ENCODE measurements at regions not wholly inside any gene's neighbourhood (a gene's known extent, or its start where the extent isn't known, plus 50 kb on each side); places are given as distances from the start of the nearest gene placed in this dataset.

DNA sequence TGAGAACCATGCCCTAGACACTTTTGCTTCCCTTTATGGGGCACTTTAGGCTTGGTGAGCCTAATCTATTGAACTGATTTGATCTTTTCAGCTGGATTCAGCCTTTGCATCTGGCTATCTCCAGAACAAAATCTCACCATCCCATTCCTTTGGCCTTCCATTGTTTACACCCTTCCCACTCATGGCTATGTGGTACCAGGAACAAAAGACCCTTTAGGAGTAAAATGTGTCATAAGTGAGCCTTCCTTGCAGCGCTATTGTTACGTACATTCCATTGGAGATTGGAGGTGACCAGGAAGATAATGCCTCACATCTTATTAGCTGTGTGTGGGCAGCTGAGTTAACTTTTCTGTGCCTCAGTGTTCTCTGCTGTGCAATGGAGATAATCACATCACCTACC is 188.4 kb downstream of the SATB1 start:
- H4K91ac ChIP-seq (ENCODE audit: insufficient read length, low read depth, low read length): no peak overlapping the region
- no peaks in the 10 kb centered on the region for H3K79me2 ChIP-seq (ENCODE audit: insufficient read depth, low read length)
- H3K4me2 ChIP-seq (ENCODE audit: insufficient read depth, insufficient read length, low read length): no peak overlapping the region
- H3K9ac ChIP-seq (ENCODE audit: extremely low read depth, insufficient read length, low read length): no peak overlapping the region
- H4K5ac ChIP-seq (ENCODE audit: insufficient read length, low read depth, low read length): no peak overlapping the region
- H3K27ac ChIP-seq (ENCODE audit: insufficient read length, low read depth, low read length): no peak overlapping the region
- H2BK120ac ChIP-seq (ENCODE audit: low read depth, low read length, poor library complexity, severe bottlenecking): no peak overlapping the region
- H3K23me2 ChIP-seq (ENCODE audit: insufficient read length, low read depth, low read length, poor library complexity, severe bottlenecking): no peaks in the 10 kb centered on the region
- no peaks in the 10 kb centered on the region for H3K27me3 Mint-ChIP-seq (ENCODE audit: low read depth)
- H3K4ac ChIP-seq (ENCODE audit: low read depth, low read length): no peak overlapping the region
- no peaks in the 10 kb centered on the region for H3K36me3 Mint-ChIP-seq (ENCODE audit: insufficient read depth in 1 of 3, low read depth in 3 of 3)
- no peak overlapping the region for H4K8ac ChIP-seq (replicated peaks; ENCODE audit: insufficient read length, low read depth, low read length)
- no peaks in the 10 kb centered on the region; a peak in 1 of 5 replicates for H3K9me3 Mint-ChIP-seq
- H3K27me3 ChIP-seq (ENCODE audit: insufficient read depth, low read length): no peaks in the 10 kb centered on the region
- H3K79me1 ChIP-seq (ENCODE audit: insufficient read depth, low read depth, low read length, poor library complexity, severe bottlenecking): no peaks in the 10 kb centered on the region
- no peak overlapping the region for H3K14ac ChIP-seq (ENCODE audit: insufficient read depth, low read length)
- H2BK5ac ChIP-seq (ENCODE audit: insufficient read length, low read length): no peak overlapping the region
- no peak for DNase-seq
- H2BK12ac ChIP-seq (ENCODE audit: insufficient read length, low read depth, low read length): no peak overlapping the region
- no peak overlapping the region for H3K4me3 Mint-ChIP-seq
- no peak overlapping the region for H3K56ac ChIP-seq (ENCODE audit: insufficient read length, low read depth, low read length)
- no peak overlapping the region for H2BK20ac ChIP-seq (ENCODE audit: low read depth, low read length, poor library complexity, severe bottlenecking)
- peaks cover 57 to 68% of the 10 kb centered on the region in 2 experiments for H3K4me1 Mint-ChIP-seq
- H3K4me1 ChIP-seq (ENCODE audit: insufficient read depth, low read length): peaks cover 11% of the 10 kb centered on the region
- H3K9me3 ChIP-seq (ENCODE audit: control insufficient read depth, low read depth, low read length): no peaks in the 10 kb centered on the region
- H4K20me1 ChIP-seq (ENCODE audit: control insufficient read depth, insufficient read depth, insufficient read length): no peaks in the 10 kb centered on the region
- no peak overlapping the region for H2AFZ ChIP-seq (ENCODE audit: low read length)
- no CpG with 5 or more reads among the region's 2 CpGs for WGBS (ENCODE audit: extremely low coverage, insufficient read length, low lambda C conversion rate)
- TF ChIP-seq, protein P1, sequence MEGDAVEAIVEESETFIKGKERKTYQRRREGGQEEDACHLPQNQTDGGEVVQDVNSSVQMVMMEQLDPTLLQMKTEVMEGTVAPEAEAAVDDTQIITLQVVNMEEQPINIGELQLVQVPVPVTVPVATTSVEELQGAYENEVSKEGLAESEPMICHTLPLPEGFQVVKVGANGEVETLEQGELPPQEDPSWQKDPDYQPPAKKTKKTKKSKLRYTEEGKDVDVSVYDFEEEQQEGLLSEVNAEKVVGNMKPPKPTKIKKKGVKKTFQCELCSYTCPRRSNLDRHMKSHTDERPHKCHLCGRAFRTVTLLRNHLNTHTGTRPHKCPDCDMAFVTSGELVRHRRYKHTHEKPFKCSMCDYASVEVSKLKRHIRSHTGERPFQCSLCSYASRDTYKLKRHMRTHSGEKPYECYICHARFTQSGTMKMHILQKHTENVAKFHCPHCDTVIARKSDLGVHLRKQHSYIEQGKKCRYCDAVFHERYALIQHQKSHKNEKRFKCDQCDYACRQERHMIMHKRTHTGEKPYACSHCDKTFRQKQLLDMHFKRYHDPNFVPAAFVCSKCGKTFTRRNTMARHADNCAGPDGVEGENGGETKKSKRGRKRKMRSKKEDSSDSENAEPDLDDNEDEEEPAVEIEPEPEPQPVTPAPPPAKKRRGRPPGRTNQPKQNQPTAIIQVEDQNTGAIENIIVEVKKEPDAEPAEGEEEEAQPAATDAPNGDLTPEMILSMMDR (conservative IDR thresholded peaks at IDR 0.05): no peak
- H2BK15ac ChIP-seq (ENCODE audit: low read depth, low read length): no peak overlapping the region
- H3K27ac Mint-ChIP-seq: no peak overlapping the region
- no peak overlapping the region for H2AK5ac ChIP-seq (ENCODE audit: insufficient read length, low read length)
- H3K23ac ChIP-seq (ENCODE audit: insufficient read length, low read depth, low read length): no peak overlapping the region
- H3K18ac ChIP-seq (ENCODE audit: insufficient read length, low read depth, low read length): no peak overlapping the region
- H3T11ph ChIP-seq (ENCODE audit: low read length): no peak overlapping the region
